Ovary (tissue), 3 donors: ENCODE measurements at regions not wholly inside any gene's neighbourhood (a gene's known extent, or its start where the extent isn't known, plus 50 kb on each side); places are given as distances from the start of the nearest gene placed in this dataset.

Experiments
- POLR2A ChIP-seq: fragments of 450-650 bp; IDR thresholded peaks from one replicate; pipeline ENCODE4 v1.6.1; 2017; ENCODE audit warnings: antibody characterized with exemption, mild to moderate bottlenecking, moderate library complexity
- TF ChIP-seq, protein P1 (sequence below), 3 donors: fragments of 450-650 bp in 2 of 3; fragments of 200-600 bp in 1 of 3; IDR thresholded peaks; one replicate each; pipeline versions ENCODE4 v1.5.1 to v1.8.0; 2016 to 2022; ENCODE audit warnings: antibody characterized with exemption in 3 of 3, mild to moderate bottlenecking in 1 of 3
- donor health status: DM: no; HTN: no; CAD: no.

DNA sequence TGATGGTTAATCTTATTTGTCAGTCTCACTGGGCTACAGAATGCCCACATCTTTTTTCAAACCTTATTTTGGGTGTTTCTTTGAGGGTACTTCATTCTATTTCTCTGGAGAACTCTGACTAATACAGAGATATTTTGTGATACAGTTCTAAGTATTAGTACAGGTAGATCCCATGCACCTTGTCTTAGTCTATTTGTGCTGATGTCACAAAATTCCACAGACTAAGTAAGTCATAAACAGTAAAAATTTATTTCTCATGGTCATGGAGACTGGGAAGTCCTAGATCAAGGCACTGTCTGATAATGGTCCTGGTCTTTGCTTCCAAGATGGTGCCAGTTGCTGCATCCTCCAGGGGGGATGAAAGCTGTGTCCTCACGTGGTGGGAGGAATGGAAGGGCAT is 68.6 kb upstream of the EPHA4 start:
- TF ChIP-seq, protein P1, sequence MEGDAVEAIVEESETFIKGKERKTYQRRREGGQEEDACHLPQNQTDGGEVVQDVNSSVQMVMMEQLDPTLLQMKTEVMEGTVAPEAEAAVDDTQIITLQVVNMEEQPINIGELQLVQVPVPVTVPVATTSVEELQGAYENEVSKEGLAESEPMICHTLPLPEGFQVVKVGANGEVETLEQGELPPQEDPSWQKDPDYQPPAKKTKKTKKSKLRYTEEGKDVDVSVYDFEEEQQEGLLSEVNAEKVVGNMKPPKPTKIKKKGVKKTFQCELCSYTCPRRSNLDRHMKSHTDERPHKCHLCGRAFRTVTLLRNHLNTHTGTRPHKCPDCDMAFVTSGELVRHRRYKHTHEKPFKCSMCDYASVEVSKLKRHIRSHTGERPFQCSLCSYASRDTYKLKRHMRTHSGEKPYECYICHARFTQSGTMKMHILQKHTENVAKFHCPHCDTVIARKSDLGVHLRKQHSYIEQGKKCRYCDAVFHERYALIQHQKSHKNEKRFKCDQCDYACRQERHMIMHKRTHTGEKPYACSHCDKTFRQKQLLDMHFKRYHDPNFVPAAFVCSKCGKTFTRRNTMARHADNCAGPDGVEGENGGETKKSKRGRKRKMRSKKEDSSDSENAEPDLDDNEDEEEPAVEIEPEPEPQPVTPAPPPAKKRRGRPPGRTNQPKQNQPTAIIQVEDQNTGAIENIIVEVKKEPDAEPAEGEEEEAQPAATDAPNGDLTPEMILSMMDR (IDR thresholded peaks at IDR 0.05): no peak
- no peak for TF ChIP-seq POLR2A
